ENCODE measurements at regions not wholly inside any gene's neighbourhood (a gene's known extent, or its start where the extent isn't known, plus 50 kb on each side); places are given as distances from the start of the nearest gene placed in this dataset.

DNA sequence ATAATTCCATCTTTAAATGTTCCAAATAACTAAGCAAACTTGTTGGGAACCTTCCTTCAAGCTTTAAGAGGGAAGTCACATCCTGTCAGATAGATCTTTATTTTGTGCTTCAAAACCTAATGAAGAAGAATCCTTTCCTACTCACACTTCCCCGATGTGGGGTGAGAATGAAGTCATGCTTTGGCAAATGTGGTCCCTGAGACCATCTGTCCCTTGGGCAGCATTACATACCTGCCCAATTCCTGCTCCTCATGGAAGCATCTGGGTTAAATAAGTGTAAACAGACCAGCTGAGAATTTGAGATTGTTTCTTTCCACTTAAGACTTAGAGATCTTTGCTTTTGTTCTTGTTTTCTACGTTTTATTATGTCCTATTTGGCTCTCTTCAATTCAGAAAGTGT, 606.0 kb upstream of the TMEM132C start:
- Histone ChIP-seq H3K36me3 (ENCODE audit: control insufficient read depth, insufficient read depth, low read length) (no peaks in the 10 kb centered on the region), H3K27me3 (ENCODE audit: control insufficient read depth, insufficient read depth, low read length) (no peaks in the 10 kb centered on the region), H3K4me3 (ENCODE audit: low read depth, low read length) (no peak overlapping the region)
- CTCF ChIA-PET, result interaction anchor here (0.9 kb wide), 2 partner anchors 101 to 158 kb away, joined by 3 read pairs; no protein-coding TSS in a partner anchor
- POLR2A ChIA-PET, result no interaction called here
- TF ChIP-seq, protein P1, sequence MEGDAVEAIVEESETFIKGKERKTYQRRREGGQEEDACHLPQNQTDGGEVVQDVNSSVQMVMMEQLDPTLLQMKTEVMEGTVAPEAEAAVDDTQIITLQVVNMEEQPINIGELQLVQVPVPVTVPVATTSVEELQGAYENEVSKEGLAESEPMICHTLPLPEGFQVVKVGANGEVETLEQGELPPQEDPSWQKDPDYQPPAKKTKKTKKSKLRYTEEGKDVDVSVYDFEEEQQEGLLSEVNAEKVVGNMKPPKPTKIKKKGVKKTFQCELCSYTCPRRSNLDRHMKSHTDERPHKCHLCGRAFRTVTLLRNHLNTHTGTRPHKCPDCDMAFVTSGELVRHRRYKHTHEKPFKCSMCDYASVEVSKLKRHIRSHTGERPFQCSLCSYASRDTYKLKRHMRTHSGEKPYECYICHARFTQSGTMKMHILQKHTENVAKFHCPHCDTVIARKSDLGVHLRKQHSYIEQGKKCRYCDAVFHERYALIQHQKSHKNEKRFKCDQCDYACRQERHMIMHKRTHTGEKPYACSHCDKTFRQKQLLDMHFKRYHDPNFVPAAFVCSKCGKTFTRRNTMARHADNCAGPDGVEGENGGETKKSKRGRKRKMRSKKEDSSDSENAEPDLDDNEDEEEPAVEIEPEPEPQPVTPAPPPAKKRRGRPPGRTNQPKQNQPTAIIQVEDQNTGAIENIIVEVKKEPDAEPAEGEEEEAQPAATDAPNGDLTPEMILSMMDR (IDR thresholded peaks at IDR 0.05; ENCODE audit: insufficient read depth, low read depth, low read length), result no peak
- DNase-seq (ENCODE audit: low read depth), result no peak

DNA sequence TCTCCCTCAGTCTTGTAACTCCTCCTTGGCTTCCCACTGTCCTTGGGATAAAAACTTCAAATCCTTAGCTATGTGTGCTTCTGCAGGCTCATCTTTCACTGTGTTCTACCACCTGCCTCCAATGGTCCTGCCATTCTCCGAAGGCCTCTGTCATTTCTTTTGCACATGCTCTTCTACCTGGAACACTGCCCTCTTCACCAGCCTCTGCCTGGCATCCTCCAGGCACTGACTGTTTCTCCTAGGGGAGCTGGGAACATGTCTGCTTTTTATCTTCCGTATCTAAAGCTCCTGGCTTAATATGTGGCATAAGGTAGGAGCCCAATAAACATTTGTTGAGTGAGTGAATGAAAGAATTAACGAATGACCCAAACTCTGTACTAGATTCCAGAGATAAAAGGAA, 603.3 kb upstream of the TMEM132C start:
- DNase-seq (ENCODE audit: low read depth), result no peak
- CTCF ChIA-PET, result interaction anchor here (0.7 to 2.0 kb wide), 2 partner anchors 104 to 178 kb away, joined by 3 to 5 read pairs; no protein-coding TSS in a partner anchor
- no peaks in the 10 kb centered on the region for H3K27me3 ChIP-seq (ENCODE audit: control insufficient read depth, insufficient read depth, low read length)
- H3K4me3 ChIP-seq (ENCODE audit: low read depth, low read length), result no peak overlapping the region
- TF ChIP-seq, protein P1 (IDR thresholded peaks at IDR 0.05; ENCODE audit: insufficient read depth, low read depth, low read length), result no peak
- no peaks in the 10 kb centered on the region for H3K36me3 ChIP-seq (ENCODE audit: control insufficient read depth, insufficient read depth, low read length)
- POLR2A ChIA-PET, result no interaction called here

DNA sequence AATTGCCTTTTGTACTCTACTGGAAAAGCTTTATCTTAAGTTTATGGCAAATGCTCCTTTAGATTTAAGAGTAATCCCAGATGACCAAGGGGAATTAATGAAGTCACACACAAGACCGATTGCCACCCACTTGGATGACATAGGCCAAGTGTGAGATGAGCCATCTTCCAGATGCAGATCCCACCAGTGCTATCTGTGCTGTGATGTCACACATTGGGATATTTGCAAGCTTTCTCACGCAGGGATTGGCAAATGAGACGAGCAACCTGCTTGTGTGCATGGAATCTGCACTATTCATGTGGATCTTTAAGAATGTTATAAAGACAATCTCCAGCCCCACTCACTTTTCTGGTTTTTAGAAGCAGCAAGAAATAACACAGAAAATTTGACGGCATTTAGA, 602.1 kb upstream of the TMEM132C start:
- Histone ChIP-seq H3K36me3 (ENCODE audit: control insufficient read depth, insufficient read depth, low read length) (no peaks in the 10 kb centered on the region), H3K4me3 (ENCODE audit: low read depth, low read length) (no peak overlapping the region), H3K27me3 (ENCODE audit: control insufficient read depth, insufficient read depth, low read length) (no peaks in the 10 kb centered on the region)
- CTCF ChIA-PET, result interaction anchor here (0.9 to 2.0 kb wide), 3 partner anchors 12 to 179 kb away, joined by 3 to 5 read pairs (median 5); no protein-coding TSS in a partner anchor
- POLR2A ChIA-PET, result interaction anchor here (0.6 kb wide), 2 partner anchors 93 to 404 kb away, joined by 3 to 4 read pairs; no protein-coding TSS in a partner anchor
- TF ChIP-seq, protein P1 (IDR thresholded peaks at IDR 0.05; ENCODE audit: insufficient read depth, low read depth, low read length), result no peak
- DNase-seq (ENCODE audit: low read depth), result peak; percentile 75

DNA sequence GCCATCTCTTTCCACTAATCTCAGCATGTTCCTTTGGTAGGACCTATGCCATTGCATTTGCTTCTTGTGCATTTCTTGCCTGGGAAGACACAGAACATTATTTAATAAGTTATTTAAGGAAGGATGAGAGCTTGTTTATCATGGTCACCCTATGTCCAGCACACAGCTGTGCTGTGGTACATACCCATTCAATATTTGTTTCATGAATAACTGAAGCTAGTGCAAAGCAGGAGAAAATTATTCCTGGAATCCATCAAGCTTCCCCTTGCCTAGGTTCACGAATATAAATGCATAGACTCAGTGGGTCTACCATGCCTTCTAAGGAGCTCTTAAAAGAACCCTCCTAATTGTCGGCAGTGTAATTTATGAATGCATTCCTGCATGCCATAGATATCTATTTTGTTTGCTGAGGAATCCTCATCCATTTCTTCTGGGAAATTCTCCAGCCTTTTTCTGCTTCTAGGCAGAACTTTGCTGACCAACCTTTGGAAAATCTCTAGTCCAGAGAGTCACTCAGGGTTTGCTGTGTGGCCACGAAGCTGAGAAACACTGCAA, 599.8 kb upstream of the TMEM132C start:
- ChIA-PET CTCF (interaction anchor here (0.7 to 2.9 kb wide), 4 partner anchors 10 to 558 kb away, joined by 3 to 27 read pairs (median 9); no protein-coding TSS in a partner anchor), POLR2A (no interaction called here)
- Histone ChIP-seq H3K36me3 (ENCODE audit: control insufficient read depth, insufficient read depth, low read length) (no peaks in the 10 kb centered on the region), H3K4me3 (ENCODE audit: low read depth, low read length) (no peak overlapping the region), H3K27me3 (ENCODE audit: control insufficient read depth, insufficient read depth, low read length) (no peaks in the 10 kb centered on the region)
- TF ChIP-seq, protein P1 (IDR thresholded peaks at IDR 0.05; ENCODE audit: insufficient read depth, low read depth, low read length), result no peak
- peak; percentile 45 for DNase-seq (ENCODE audit: low read depth)

DNA sequence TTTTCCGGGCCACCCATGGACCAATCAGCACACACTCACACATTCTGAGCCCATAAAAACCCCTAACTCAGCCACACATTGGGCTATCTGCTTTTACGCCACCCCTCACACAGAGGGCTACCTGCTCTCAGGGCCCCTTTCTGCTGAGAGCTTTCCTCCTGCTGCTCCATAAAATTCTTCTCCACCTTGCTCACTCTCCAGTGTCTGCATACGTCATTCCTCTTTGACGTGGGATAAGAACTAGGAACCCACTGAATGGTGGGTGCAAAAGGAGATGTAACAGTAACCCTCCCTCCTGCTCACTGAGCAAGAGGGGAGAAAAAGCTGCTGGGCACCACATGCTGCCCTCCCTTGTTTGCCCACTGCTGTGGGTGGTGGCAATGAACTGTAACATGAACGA, 596.7 kb upstream of the TMEM132C start:
- TF ChIP-seq, protein P1 (IDR thresholded peaks at IDR 0.05; ENCODE audit: insufficient read depth, low read depth, low read length), result no peak

More for the DNA sequence above, 596.7 kb upstream of the TMEM132C start:
- DNase-seq (ENCODE audit: low read depth), result no peak
- ChIA-PET CTCF (interaction anchor here (2.5 kb wide), 1 partner anchor 185 kb away, joined by 7 read pairs; no protein-coding TSS in a partner anchor), POLR2A (no interaction called here)
- no peaks in the 10 kb centered on the region for H3K27me3 ChIP-seq (ENCODE audit: control insufficient read depth, insufficient read depth, low read length)
- no peak overlapping the region for H3K4me3 ChIP-seq (ENCODE audit: low read depth, low read length)
- no peaks in the 10 kb centered on the region for H3K36me3 ChIP-seq (ENCODE audit: control insufficient read depth, insufficient read depth, low read length)
